CD4-positive, alpha-beta T cell treated with Interferon alpha-2 for 1 hour (primary cell): ENCODE measurements at regions not wholly inside any gene's neighbourhood (a gene's known extent, or its start where the extent isn't known, plus 50 kb on each side); places are given as distances from the start of the nearest gene placed in this dataset.

Experiments used
- DNase-seq, 2 donors: peaks; one replicate each; pipeline ENCODE4 v3.0.0-alpha.2; 2020 to 2022

DNA sequence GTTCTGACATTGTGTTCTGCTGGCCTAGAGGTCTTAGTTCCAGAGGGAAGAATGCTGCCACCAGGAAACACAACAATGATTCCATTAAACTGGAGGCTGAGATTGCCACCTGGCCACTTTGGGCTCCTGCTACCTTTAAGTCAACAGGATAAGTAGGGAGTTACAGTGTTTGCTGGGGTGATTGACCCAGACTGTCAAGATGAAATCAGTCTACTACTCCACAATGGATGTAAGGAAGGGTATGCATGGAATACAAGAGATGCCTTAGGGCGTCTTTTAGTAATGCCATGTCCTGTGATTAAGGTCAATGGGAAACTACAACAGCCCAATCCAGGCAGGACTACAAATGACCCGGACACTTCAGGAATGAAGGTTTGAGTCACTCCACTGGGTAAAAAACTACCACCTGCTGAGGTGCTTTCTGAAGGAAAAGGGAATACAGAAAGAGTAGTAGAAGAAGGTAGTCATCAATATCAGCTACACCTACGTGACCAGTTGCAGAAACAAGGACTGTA is 852.6 kb downstream of the LRFN5 start:
- DNase-seq, result no peak

GRCh38 chr14:42441615-42442014 is 834.9 kb downstream of the LRFN5 start:
- DNase-seq, result no peak

GRCh38 chr14:42437809-42438208 is 831.1 kb downstream of the LRFN5 start:
- DNase-seq, result no peak

GRCh38 chr14:42429401-42429800 is 822.7 kb downstream of the LRFN5 start:
- no peak for DNase-seq

GRCh38 chr14:42428996-42429395 is 822.3 kb downstream of the LRFN5 start:
- DNase-seq, result peak in 1 of 2 donors; percentile 46

- no peak for DNase-seq
These were observed 817.8 kb downstream of the LRFN5 start for GRCh38 chr14:42424501-42424900.

- DNase-seq, result no peak
These were observed 814.9 kb downstream of the LRFN5 start for GRCh38 chr14:42421377-42422078.

DNA sequence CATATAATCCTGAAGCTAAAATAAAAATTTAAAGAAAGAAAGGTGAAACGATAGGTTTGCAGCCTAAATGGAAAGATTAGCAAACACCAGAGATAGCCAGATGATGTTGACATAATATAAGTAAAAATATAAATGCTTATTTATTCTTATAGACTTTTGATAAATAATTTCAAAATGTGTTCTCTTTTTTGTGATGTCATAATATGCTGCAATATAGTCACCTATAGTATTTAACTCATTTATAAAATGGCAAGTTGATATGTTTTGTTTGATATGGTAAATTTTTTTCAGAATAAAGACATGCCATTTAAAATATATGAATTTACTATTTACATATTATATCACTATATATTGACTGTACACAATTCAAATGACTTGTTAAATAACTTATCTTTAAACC is 813.4 kb downstream of the LRFN5 start:
- no peak for DNase-seq

- no peak for DNase-seq
These were observed 800.5 kb downstream of the LRFN5 start for GRCh38 chr14:42407153-42407552.

GRCh38 chr14:42391146-42391834 is 784.6 kb downstream of the LRFN5 start:
- no peak for DNase-seq

- DNase-seq, result no peak
These were observed 772.2 kb downstream of the LRFN5 start for GRCh38 chr14:42378880-42379279.

- no peak for DNase-seq
These were observed 771.6 kb downstream of the LRFN5 start for GRCh38 chr14:42378274-42378673.

DNA sequence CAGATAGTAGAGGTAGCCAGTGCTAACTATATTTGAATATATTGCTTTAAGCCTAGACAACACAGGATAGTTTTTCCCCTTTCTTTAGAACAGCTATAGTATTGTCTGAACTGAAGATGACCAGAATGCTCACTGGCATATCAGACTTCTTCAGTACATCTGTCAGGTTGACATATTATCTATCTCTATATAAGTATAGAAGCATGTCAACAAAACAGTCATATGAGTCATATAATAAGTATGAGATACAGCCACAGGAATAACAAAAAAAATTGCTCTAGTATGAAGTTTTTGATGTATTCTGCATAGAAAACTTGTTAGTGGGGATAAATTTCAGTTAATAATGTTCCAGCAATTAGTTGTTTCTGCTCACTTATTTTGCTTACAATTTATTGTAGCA is 767.7 kb downstream of the LRFN5 start:
- no peak for DNase-seq

DNA sequence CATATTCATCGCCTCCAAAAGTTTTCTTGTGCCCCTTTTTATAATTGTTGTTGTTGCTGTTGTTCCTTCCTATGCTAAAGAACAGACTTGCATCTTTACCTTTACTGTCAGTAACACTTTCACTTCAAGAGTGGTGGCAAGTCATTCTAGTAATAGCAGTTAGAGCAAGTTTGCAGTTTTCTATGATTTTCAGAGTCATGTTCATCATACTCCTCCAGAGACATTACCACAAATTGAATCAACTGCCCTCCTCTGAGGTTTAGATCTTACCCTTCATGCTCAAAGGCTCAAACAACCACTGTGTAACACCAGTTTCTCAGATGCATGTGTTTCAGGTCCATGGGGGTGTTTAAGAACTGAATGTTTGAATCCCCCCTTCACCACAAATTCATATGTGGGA is 763.4 kb downstream of the LRFN5 start:
- no peak for DNase-seq

DNA sequence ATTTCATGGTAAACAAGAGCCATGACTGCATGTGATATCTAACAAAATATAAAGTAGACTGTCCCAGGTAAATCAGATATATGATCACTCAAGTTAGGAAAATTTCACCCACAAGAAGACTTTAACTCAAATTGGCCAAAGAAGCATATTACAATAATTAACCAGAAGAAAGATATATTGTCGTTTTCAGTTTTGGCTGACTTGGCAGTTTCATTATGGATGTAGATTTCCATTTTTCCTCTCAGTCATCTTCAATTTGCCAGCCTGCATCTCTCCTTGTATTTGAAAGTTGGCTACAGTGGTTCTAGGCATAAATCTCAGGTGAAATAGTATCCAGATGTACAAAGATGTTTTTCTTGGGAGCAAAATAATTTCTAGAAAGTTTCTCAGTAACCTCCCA is 761.6 kb downstream of the LRFN5 start:
- no peak for DNase-seq

DNA sequence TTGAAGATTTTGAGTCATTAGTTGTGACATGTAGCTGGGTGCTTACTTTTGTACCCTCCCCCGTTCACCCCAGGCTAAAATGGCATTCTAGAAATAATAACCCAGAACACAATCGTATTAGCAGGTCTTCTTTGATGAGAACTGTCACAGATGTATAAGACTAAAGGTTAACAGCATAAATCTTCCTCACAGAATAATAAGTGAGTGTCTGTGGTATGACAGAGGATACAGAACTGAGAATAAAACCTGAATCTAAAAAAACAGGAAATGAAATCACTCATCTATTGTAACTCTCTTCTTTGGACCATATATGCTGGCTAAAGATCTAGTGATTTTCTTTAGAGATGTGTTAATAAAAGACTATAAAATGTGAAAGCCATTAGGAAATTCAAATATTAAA is 746.6 kb downstream of the LRFN5 start:
- DNase-seq, result no peak

DNA sequence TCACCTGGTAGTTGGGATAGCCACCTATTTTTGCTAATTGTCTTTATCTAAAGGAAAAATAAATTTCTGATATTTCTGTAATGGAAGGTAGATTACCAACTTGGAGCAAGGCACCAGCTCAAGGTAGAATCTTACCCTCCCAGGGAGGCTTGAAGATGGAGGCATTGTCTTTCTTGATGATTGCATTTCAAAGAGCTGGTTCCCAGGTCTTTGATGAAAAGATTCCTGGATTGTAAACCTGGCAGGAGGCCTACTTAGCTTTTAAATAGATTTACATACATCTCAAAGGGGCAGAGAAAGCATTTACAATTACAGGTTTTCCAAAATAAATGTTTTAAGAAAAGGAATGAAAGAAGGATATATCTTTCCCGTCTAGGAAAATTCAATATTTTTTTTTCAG is 729.2 kb downstream of the LRFN5 start:
- DNase-seq, result no peak

GRCh38 chr14:42334931-42335330 is 728.3 kb downstream of the LRFN5 start:
- no peak for DNase-seq

GRCh38 chr14:42323426-42323825 is 716.8 kb downstream of the LRFN5 start:
- no peak for DNase-seq

- DNase-seq, result no peak
These were observed 716.0 kb downstream of the LRFN5 start for GRCh38 chr14:42322531-42323284.

DNA sequence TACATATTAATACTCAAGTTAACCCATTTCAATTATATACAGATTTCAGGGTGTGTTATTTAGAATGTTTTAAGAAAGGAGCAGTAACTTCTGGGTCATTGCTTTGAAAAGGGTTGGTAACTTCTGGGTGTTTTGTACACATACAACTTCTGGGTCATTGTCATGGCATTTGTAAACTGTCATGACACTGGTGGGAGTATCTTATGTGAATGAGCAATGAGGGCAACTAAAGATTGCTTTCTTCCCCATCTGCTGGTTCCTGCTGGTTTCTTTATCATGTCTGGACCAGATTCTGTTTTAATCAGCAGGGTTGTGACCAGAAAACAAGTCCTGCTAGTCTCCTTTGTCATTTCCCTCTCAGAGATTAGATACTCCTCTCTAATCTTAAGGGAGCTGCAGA is 713.3 kb downstream of the LRFN5 start:
- DNase-seq, result no peak

GRCh38 chr14:42316693-42317092 is 710.0 kb downstream of the LRFN5 start:
- no peak for DNase-seq

- DNase-seq, result no peak
These were observed 705.2 kb downstream of the LRFN5 start for GRCh38 chr14:42311876-42312275.
